CD4-positive, CD25-positive, alpha-beta regulatory T cell (primary cell): ENCODE measurements at regions not wholly inside any gene's neighbourhood (a gene's known extent, or its start where the extent isn't known, plus 50 kb on each side); places are given as distances from the start of the nearest gene placed in this dataset.
A peak's percentile ranks its signal among the peaks of the same experiment; 100 is the strongest.

Experiments
- ATAC-seq, 2 donors: fragments of 150-1000 bp; cut with Tn5 transposase; one replicate each; pipeline ENCODE4 v1.10.0; 2021; ENCODE audit warnings: low read depth in 2 of 2, moderate number of reproducible peaks in 2 of 2, moderate library complexity in 1 of 2
- DNase-seq, 3 donors: peaks; one replicate each; pipeline versions ENCODE4 v3.0.0 to v3.0.0-alpha.2; 2012 to 2022; ENCODE audit warnings: mixed read lengths in 1 of 3
- H3K27ac ChIP-seq: one replicate; pipeline ENCODE4 v1.7.0; 2013; ENCODE audit warnings: mild to moderate bottlenecking, low read length; ENCODE audit not compliant: insufficient read depth, poor library complexity, severe bottlenecking
- H3K27me3 ChIP-seq: one replicate; pipeline ENCODE4 v1.7.0; 2013; ENCODE audit warnings: low read length; ENCODE audit not compliant: control insufficient read depth, insufficient read depth
- H3K36me3 ChIP-seq: one replicate; pipeline ENCODE4 v1.7.0; 2013; ENCODE audit warnings: mild to moderate bottlenecking, low read length, moderate library complexity; ENCODE audit not compliant: control insufficient read depth, insufficient read depth
- H3K4me1 ChIP-seq: 2 replicates; pipeline ENCODE4 v1.7.0; 2013; ENCODE audit warnings: mild to moderate bottlenecking, low read length; ENCODE audit not compliant: insufficient read depth, control insufficient read depth, poor library complexity, severe bottlenecking
- H3K4me3 ChIP-seq: one replicate; pipeline ENCODE4 v1.7.0; 2013; ENCODE audit warnings: low read depth, mild to moderate bottlenecking, low read length, moderate library complexity
- H3K9me3 ChIP-seq, 2 experiments: 1 replicate in 1 of 2; 2 replicates in 1 of 2; pipeline ENCODE4 v1.7.0; 2013; ENCODE audit warnings: low read length in 2 of 2, mild to moderate bottlenecking in 1 of 2, moderate library complexity in 1 of 2; ENCODE audit not compliant: control insufficient read depth in 2 of 2
- H3K27ac Mint-ChIP-seq, 3 donors: one replicate each; pipeline ENCODE4 v1.8.0; 2020 to 2022; ENCODE audit warnings: mild to moderate bottlenecking in 3 of 3, mixed read lengths in 3 of 3, moderate library complexity in 2 of 3
- H3K27me3 Mint-ChIP-seq: one replicate; pipeline ENCODE4 v1.8.0; 2022; ENCODE audit warnings: mild to moderate bottlenecking, mixed read lengths
- H3K36me3 Mint-ChIP-seq: one replicate; pipeline ENCODE4 v1.8.0; 2020; ENCODE audit warnings: mixed read lengths
- H3K4me1 Mint-ChIP-seq, 4 donors: one replicate each; pipeline ENCODE4 v1.8.0; 2020 to 2022; ENCODE audit warnings: mixed read lengths in 4 of 4, mild to moderate bottlenecking in 1 of 4
- H3K4me3 Mint-ChIP-seq, 4 donors: one replicate each; pipeline ENCODE4 v1.8.0; 2020 to 2022; ENCODE audit warnings: mild to moderate bottlenecking in 4 of 4, mixed read lengths in 4 of 4, moderate library complexity in 3 of 4
- H3K9me3 Mint-ChIP-seq, 7 donors: one replicate each; pipeline ENCODE4 v1.8.0; 2020 to 2022; ENCODE audit warnings: mixed read lengths in 7 of 7, mild to moderate bottlenecking in 3 of 7, moderate library complexity in 2 of 7

DNA sequence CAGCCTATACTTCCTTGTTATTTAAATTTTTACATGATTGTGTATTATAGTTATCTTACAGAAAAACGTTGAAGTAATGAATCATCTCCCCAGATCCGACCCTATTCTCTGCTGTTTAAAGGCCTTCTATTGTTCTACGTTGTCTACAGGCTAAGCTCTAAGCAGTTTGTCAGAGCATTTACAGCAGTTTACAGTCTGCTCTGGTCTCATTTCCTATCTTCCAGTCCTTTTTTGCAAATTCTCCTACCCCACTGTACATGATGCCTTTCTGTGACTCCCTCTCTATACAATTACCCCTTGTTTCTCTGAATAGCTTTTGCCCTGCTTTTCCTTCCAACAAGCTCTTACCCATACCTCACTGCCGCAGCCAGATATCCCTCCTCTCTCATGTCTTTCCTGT is 319.2 kb upstream of the FMN2 start:
- Histone ChIP-seq H3K36me3 (no peaks in the 10 kb centered on the region), H3K27ac (no peak overlapping the region), H3K9me3 (no peaks in the 10 kb centered on the region), H3K27me3 (no peaks in the 10 kb centered on the region), H3K4me3 (no peak overlapping the region), H3K4me1 (no peaks in the 10 kb centered on the region)
- Mint-ChIP-seq H3K27me3 (no peaks in the 10 kb centered on the region), H3K9me3 (peaks cover 0 to 5% (median 0%) of the 10 kb centered on the region in 7 donors), H3K4me3 (no peak overlapping the region), H3K36me3 (no peaks in the 10 kb centered on the region), H3K27ac (no peak overlapping the region), H3K4me1 (peaks cover 0 to 4% (median 1%) of the 10 kb centered on the region in 4 donors)
- ATAC-seq (no peak), DNase-seq (no peak)

- no peak overlapping the region for H3K4me3 Mint-ChIP-seq
- no peaks in the 10 kb centered on the region for H3K36me3 Mint-ChIP-seq
- peaks cover 0 to 5% (median 2%) of the 10 kb centered on the region in 7 donors for H3K9me3 Mint-ChIP-seq
- H3K27ac Mint-ChIP-seq, result no peak overlapping the region
- Histone ChIP-seq H3K9me3 (no peaks in the 10 kb centered on the region), H3K27me3 (no peaks in the 10 kb centered on the region), H3K27ac (no peak overlapping the region), H3K36me3 (no peaks in the 10 kb centered on the region), H3K4me3 (no peak overlapping the region), H3K4me1 (no peaks in the 10 kb centered on the region)
- no peaks in the 10 kb centered on the region for H3K27me3 Mint-ChIP-seq
- peaks cover 0 to 2% (median 0%) of the 10 kb centered on the region in 4 donors for H3K4me1 Mint-ChIP-seq
- ATAC-seq (no peak), DNase-seq (no peak)
These were observed 316.2 kb upstream of the FMN2 start for GRCh38 chr1:239775466-239775865.

DNA sequence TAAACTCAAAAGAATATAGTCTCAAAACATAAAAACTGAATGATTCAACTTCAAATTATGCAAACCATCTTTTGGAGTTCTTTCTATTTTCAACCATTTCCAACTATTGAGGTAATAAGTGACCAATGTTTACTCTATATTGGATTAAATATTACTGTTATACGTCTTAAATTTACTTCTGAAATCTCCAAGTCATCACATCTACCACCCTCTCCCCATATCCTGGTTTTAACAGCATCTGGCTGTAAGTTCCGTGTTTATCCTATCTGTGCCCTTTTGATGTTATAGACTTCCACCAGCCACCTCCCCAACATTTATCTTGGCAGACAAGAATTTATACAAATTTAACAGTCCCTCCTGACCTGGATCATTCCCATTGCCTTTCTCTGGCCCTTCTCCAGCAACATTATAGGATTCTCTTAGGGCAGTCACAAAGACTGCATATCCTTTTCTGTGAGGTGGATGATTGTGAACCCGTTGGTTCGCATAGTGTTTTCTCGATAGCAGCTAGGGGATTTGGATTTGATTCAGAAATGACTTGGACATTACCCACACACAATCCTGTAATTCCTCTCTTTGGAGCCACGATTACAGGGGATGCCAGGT is 313.4 kb upstream of the FMN2 start:
- no peaks in the 10 kb centered on the region for H3K36me3 ChIP-seq
- no peaks in the 10 kb centered on the region for H3K27me3 Mint-ChIP-seq
- no peaks in the 10 kb centered on the region for H3K4me1 ChIP-seq
- no peaks in the 10 kb centered on the region for H3K36me3 Mint-ChIP-seq
- no peaks in the 10 kb centered on the region for H3K9me3 ChIP-seq
- H3K4me3 Mint-ChIP-seq, result no peak overlapping the region
- peaks cover 0 to 5% (median 2%) of the 10 kb centered on the region in 7 donors for H3K9me3 Mint-ChIP-seq
- H3K27me3 ChIP-seq, result no peaks in the 10 kb centered on the region
- ATAC-seq, result no peak
- H3K27ac Mint-ChIP-seq, result peak overlapping the region in 1 of 3 donors; percentile 15
- no peak for DNase-seq
- no peak overlapping the region for H3K27ac ChIP-seq
- H3K4me1 Mint-ChIP-seq, result peaks cover 0 to 2% (median 0%) of the 10 kb centered on the region in 4 donors
- H3K4me3 ChIP-seq, result no peak overlapping the region

GRCh38 chr1:239779962-239780361 is 311.7 kb upstream of the FMN2 start:
- Mint-ChIP-seq H3K9me3 (peaks cover 0 to 5% (median 2%) of the 10 kb centered on the region in 7 donors), H3K27ac (no peak overlapping the region), H3K4me3 (no peak overlapping the region), H3K36me3 (no peaks in the 10 kb centered on the region), H3K27me3 (no peaks in the 10 kb centered on the region), H3K4me1 (no peaks in the 10 kb centered on the region)
- Histone ChIP-seq H3K4me3 (no peak overlapping the region), H3K4me1 (no peaks in the 10 kb centered on the region), H3K9me3 (no peaks in the 10 kb centered on the region), H3K27ac (no peak overlapping the region), H3K36me3 (no peaks in the 10 kb centered on the region), H3K27me3 (no peaks in the 10 kb centered on the region)
- DNase-seq (no peak), ATAC-seq (no peak)

- no peaks in the 10 kb centered on the region for H3K36me3 Mint-ChIP-seq
- no peak overlapping the region for H3K27ac Mint-ChIP-seq
- DNase-seq (no peak), ATAC-seq (no peak)
- Histone ChIP-seq H3K4me3 (no peak overlapping the region), H3K27ac (no peak overlapping the region), H3K27me3 (no peaks in the 10 kb centered on the region), H3K9me3 (no peaks in the 10 kb centered on the region), H3K4me1 (no peaks in the 10 kb centered on the region), H3K36me3 (no peaks in the 10 kb centered on the region)
- no peaks in the 10 kb centered on the region for H3K27me3 Mint-ChIP-seq
- H3K4me3 Mint-ChIP-seq, result no peak overlapping the region
- H3K4me1 Mint-ChIP-seq, result no peaks in the 10 kb centered on the region
- H3K9me3 Mint-ChIP-seq, result peaks cover 0 to 3% (median under 1%) of the 10 kb centered on the region in 7 donors
These were observed 306.8 kb upstream of the FMN2 start for GRCh38 chr1:239784896-239785295.

GRCh38 chr1:239785576-239785975 is 306.1 kb upstream of the FMN2 start:
- Mint-ChIP-seq H3K27ac (no peak overlapping the region), H3K4me3 (no peak overlapping the region), H3K9me3 (peaks cover 0 to 7% (median 3%) of the 10 kb centered on the region in 7 donors), H3K27me3 (no peaks in the 10 kb centered on the region), H3K4me1 (no peaks in the 10 kb centered on the region), H3K36me3 (no peaks in the 10 kb centered on the region)
- H3K4me3 ChIP-seq, result no peak overlapping the region
- H3K27ac ChIP-seq, result no peak overlapping the region
- H3K9me3 ChIP-seq, result no peaks in the 10 kb centered on the region
- no peaks in the 10 kb centered on the region for H3K4me1 ChIP-seq
- no peaks in the 10 kb centered on the region for H3K36me3 ChIP-seq
- DNase-seq (no peak), ATAC-seq (no peak)
- no peaks in the 10 kb centered on the region for H3K27me3 ChIP-seq

DNA sequence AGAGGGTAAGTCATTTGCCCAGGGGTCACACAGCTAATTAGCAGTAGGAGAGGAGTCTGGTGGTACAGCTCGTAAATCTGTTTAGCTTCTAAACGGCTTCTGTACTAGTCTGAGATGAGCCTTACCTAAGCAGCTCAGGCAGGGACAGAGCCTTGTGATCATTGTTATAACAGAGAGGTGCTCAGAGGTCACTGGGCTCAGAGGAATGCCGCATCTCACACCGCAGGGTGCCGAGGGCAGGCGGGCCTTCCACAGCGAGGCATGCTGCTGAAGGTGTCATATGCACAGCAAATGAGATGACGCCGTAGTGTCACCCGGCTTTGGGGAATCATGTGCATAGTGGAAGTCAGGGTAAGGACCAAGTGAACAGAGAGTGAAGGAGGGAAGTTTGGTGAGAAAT is 305.2 kb upstream of the FMN2 start:
- DNase-seq, result no peak
- no peaks in the 10 kb centered on the region for H3K4me1 ChIP-seq
- no peak overlapping the region for H3K27ac Mint-ChIP-seq
- H3K4me1 Mint-ChIP-seq, result peaks cover 0 to 1% (median 0%) of the 10 kb centered on the region in 4 donors
- H3K36me3 ChIP-seq, result no peaks in the 10 kb centered on the region
- H3K27me3 Mint-ChIP-seq, result no peaks in the 10 kb centered on the region
- no peak overlapping the region for H3K27ac ChIP-seq
- H3K9me3 ChIP-seq, result no peaks in the 10 kb centered on the region
- peaks cover 0 to 7% (median 3%) of the 10 kb centered on the region in 7 donors for H3K9me3 Mint-ChIP-seq
- H3K4me3 ChIP-seq, result no peak overlapping the region
- no peaks in the 10 kb centered on the region for H3K27me3 ChIP-seq
- H3K36me3 Mint-ChIP-seq, result no peaks in the 10 kb centered on the region
- ATAC-seq, result no peak
- no peak overlapping the region for H3K4me3 Mint-ChIP-seq

DNA sequence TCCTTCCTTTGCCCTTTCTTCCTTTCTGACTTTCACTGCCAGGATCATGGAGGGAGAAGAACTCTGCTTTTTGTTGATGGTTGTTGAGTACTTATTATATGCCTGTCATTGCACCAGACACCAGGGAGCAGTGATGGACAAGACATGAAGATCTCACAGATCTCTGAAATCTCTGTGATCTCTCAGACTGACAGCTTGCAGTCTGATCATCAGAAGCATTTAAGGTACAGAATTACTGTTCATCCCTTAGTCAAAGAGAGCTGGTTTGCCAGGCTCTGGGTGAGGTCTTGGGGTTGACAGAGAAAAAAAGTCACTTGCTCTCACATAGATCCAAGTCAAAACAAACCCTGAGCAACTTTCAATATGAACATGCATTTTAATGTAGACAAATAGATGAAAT is 299.5 kb upstream of the FMN2 start:
- Mint-ChIP-seq H3K36me3 (no peaks in the 10 kb centered on the region), H3K4me1 (peaks cover 0 to 6% (median 3%) of the 10 kb centered on the region in 4 donors), H3K9me3 (peaks cover 0 to 7% (median 0%) of the 10 kb centered on the region in 7 donors), H3K4me3 (no peak overlapping the region), H3K27me3 (no peaks in the 10 kb centered on the region), H3K27ac (no peak overlapping the region)
- no peaks in the 10 kb centered on the region for H3K9me3 ChIP-seq
- H3K36me3 ChIP-seq, result no peaks in the 10 kb centered on the region
- no peaks in the 10 kb centered on the region for H3K4me1 ChIP-seq
- H3K27me3 ChIP-seq, result no peaks in the 10 kb centered on the region
- ATAC-seq (no peak), DNase-seq (no peak)
- H3K27ac ChIP-seq, result no peak overlapping the region
- H3K4me3 ChIP-seq, result no peak overlapping the region
